ENCODE measurements at regions not wholly inside any gene's neighbourhood (a gene's known extent, or its start where the extent isn't known, plus 50 kb on each side); places are given as distances from the start of the nearest gene placed in this dataset.

- Mint-ChIP-seq H3K27ac (ENCODE audit: unreplicated experiment) (no peak overlapping the region), H3K9me3 (ENCODE audit: low read depth) (peaks cover 4% of the 10 kb centered on the region), H3K27me3 (ENCODE audit: low read depth) (no peaks in the 10 kb centered on the region), H3K4me3 (ENCODE audit: unreplicated experiment) (no peak overlapping the region), H3K4me1 (ENCODE audit: low read depth) (no peaks in the 10 kb centered on the region), H3K36me3 (ENCODE audit: low read depth) (no peaks in the 10 kb centered on the region)
- no peak for TF ChIP-seq CTCF (IDR thresholded peaks at IDR 0.05)
- DNase-seq (ENCODE audit: low spot score) = no peak
Observed at GRCh38 chr3:103787164-103787871, 1352.5 kb downstream of the ZPLD1 start.

GRCh38 chr3:103787879-103788278, 1353.1 kb downstream of the ZPLD1 start:
- Mint-ChIP-seq H3K9me3 (ENCODE audit: low read depth) (peaks cover 4% of the 10 kb centered on the region), H3K36me3 (ENCODE audit: low read depth) (no peaks in the 10 kb centered on the region), H3K4me3 (ENCODE audit: unreplicated experiment) (no peak overlapping the region), H3K27ac (ENCODE audit: unreplicated experiment) (no peak overlapping the region), H3K4me1 (ENCODE audit: low read depth) (no peaks in the 10 kb centered on the region), H3K27me3 (ENCODE audit: low read depth) (peaks cover 2% of the 10 kb centered on the region)
- DNase-seq (ENCODE audit: low spot score) = no peak
- TF ChIP-seq CTCF (IDR thresholded peaks at IDR 0.05) = no peak

GRCh38 chr3:103791786-103792515, 1357.1 kb downstream of the ZPLD1 start:
- H3K27ac Mint-ChIP-seq (ENCODE audit: unreplicated experiment) = no peak overlapping the region
- H3K36me3 Mint-ChIP-seq (ENCODE audit: low read depth) = no peaks in the 10 kb centered on the region
- H3K9me3 Mint-ChIP-seq (ENCODE audit: low read depth) = peaks cover 4% of the 10 kb centered on the region
- H3K27me3 Mint-ChIP-seq (ENCODE audit: low read depth) = peaks cover 4% of the 10 kb centered on the region
- no peak for DNase-seq (ENCODE audit: low spot score)
- no peak for TF ChIP-seq CTCF (IDR thresholded peaks at IDR 0.05)
- H3K4me1 Mint-ChIP-seq (ENCODE audit: low read depth) = no peaks in the 10 kb centered on the region
- H3K4me3 Mint-ChIP-seq (ENCODE audit: unreplicated experiment) = no peak overlapping the region

GRCh38 chr3:103794656-103795055, 1359.8 kb downstream of the ZPLD1 start:
- Mint-ChIP-seq H3K36me3 (ENCODE audit: low read depth) (no peaks in the 10 kb centered on the region), H3K4me3 (ENCODE audit: unreplicated experiment) (no peak overlapping the region), H3K27ac (ENCODE audit: unreplicated experiment) (no peak overlapping the region), H3K27me3 (ENCODE audit: low read depth) (peaks cover 14% of the 10 kb centered on the region), H3K9me3 (ENCODE audit: low read depth) (peaks cover 4% of the 10 kb centered on the region), H3K4me1 (ENCODE audit: low read depth) (no peaks in the 10 kb centered on the region)
- TF ChIP-seq CTCF (IDR thresholded peaks at IDR 0.05) = peak; percentile 44
- DNase-seq (ENCODE audit: low spot score) = no peak

GRCh38 chr3:103796068-103796467, 1361.3 kb downstream of the ZPLD1 start:
- TF ChIP-seq CTCF (IDR thresholded peaks at IDR 0.05) = no peak

More at GRCh38 chr3:103796068-103796467, 1361.3 kb downstream of the ZPLD1 start:
- Mint-ChIP-seq H3K9me3 (ENCODE audit: low read depth) (no peaks in the 10 kb centered on the region), H3K27ac (ENCODE audit: unreplicated experiment) (no peak overlapping the region), H3K36me3 (ENCODE audit: low read depth) (no peaks in the 10 kb centered on the region), H3K4me1 (ENCODE audit: low read depth) (no peaks in the 10 kb centered on the region), H3K4me3 (ENCODE audit: unreplicated experiment) (no peak overlapping the region), H3K27me3 (ENCODE audit: low read depth) (peaks cover 14% of the 10 kb centered on the region)
- no peak for DNase-seq (ENCODE audit: low spot score)
